ENCODE measurements at regions not wholly inside any gene's neighbourhood (a gene's known extent, or its start where the extent isn't known, plus 50 kb on each side); places are given as distances from the start of the nearest gene placed in this dataset.

DNA sequence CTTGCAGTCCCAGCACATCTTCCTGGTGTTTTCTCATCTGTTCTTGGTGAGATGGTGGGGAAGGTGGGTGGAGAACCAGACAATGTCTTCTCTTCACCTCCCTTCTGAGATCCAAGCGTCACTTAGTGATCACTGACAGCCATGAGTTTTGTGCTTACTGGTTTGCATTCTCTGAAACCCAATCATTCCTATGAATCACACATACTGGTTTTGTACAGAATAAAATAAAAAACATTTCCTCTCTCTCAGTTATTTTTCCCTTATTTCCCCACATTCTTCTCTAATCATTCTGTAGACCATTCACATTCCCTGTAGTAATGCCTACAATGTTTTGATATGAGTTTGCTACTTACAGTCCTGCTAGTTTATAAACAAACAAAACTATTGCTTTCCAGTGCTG is 143.8 kb upstream of the SLC13A1 start:
- H3K14ac ChIP-seq (replicated peaks; ENCODE audit: low read depth, low read length): no peak overlapping the region
- H3K4me3 ChIP-seq (ENCODE audit: insufficient read depth, low read depth, low read length): no peak overlapping the region
- H2BK5ac ChIP-seq (ENCODE audit: low read depth, low read length, poor library complexity, severe bottlenecking): no peak overlapping the region
- no peak overlapping the region for H4K5ac ChIP-seq (ENCODE audit: low read depth, low read length)
- H2AFZ ChIP-seq (replicated peaks; ENCODE audit: low read length, poor library complexity): no peak overlapping the region
- intact Hi-C loops (cut with micrococcal nuclease): no loop called here
- no peak overlapping the region for H3K56ac ChIP-seq (ENCODE audit: extremely low read depth, insufficient read depth, low read length)
- no peak overlapping the region for H3K27ac ChIP-seq (ENCODE audit: insufficient read depth, low read length)
- H3K9me3 ChIP-seq (ENCODE audit: control insufficient read depth, insufficient read depth, low read length): peaks cover 5% of the 10 kb centered on the region; the same call in 1 of the 2 replicates
- ATAC-seq (ENCODE audit: low read depth): no peak
- H2BK20ac ChIP-seq (ENCODE audit: low read depth, low read length): no peak overlapping the region
- no peak overlapping the region for H4K8ac ChIP-seq (ENCODE audit: low read depth in 2 of 2, low read length in 2 of 2)
- H3K9me1 ChIP-seq (ENCODE audit: insufficient read depth, low read length): no peaks in the 10 kb centered on the region
- H3K4me1 ChIP-seq (ENCODE audit: control insufficient read depth, insufficient read depth, low read length): no peaks in the 10 kb centered on the region
- POLR2A ChIA-PET (ENCODE audit: unreplicated experiment): no interaction called here
- no peak overlapping the region for H3K4ac ChIP-seq (ENCODE audit: low read depth, low read length)
- no peaks in the 10 kb centered on the region for H3K79me1 ChIP-seq (ENCODE audit: low read depth in 1 of 2, low read length in 2 of 2)
- H4K91ac ChIP-seq (ENCODE audit: insufficient read depth, low read depth, low read length): no peak overlapping the region
- WGBS, 2 experiments (ENCODE audit: extremely low coverage in 2 of 2, insufficient read length in 1 of 2): no CpG with 5 or more reads among the region's 1 CpG
- no peak overlapping the region for H3K23ac ChIP-seq (ENCODE audit: low read depth, low read length)
- no peak for TF ChIP-seq POLR2A (IDR thresholded peaks at IDR 0.05; ENCODE audit: low read depth, low read length)
- TF ChIP-seq, protein P1, sequence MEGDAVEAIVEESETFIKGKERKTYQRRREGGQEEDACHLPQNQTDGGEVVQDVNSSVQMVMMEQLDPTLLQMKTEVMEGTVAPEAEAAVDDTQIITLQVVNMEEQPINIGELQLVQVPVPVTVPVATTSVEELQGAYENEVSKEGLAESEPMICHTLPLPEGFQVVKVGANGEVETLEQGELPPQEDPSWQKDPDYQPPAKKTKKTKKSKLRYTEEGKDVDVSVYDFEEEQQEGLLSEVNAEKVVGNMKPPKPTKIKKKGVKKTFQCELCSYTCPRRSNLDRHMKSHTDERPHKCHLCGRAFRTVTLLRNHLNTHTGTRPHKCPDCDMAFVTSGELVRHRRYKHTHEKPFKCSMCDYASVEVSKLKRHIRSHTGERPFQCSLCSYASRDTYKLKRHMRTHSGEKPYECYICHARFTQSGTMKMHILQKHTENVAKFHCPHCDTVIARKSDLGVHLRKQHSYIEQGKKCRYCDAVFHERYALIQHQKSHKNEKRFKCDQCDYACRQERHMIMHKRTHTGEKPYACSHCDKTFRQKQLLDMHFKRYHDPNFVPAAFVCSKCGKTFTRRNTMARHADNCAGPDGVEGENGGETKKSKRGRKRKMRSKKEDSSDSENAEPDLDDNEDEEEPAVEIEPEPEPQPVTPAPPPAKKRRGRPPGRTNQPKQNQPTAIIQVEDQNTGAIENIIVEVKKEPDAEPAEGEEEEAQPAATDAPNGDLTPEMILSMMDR (conservative IDR thresholded peaks at IDR 0.05; ENCODE audit: low read depth, low read length): no peak
- TF ChIP-seq MXI1 (IDR thresholded peaks at IDR 0.05; ENCODE audit: borderline replicate concordance, low read depth, low read length): no peak
- no peak for TF ChIP-seq BHLHE40 (IDR thresholded peaks at IDR 0.05; ENCODE audit: low read depth, low read length)
- no peak for TF ChIP-seq RAD21 (IDR thresholded peaks at IDR 0.05; ENCODE audit: low read length)
- no peak for TF ChIP-seq CEBPB (IDR thresholded peaks at IDR 0.05; ENCODE audit: low read depth, low read length)
- TF ChIP-seq MAZ (IDR thresholded peaks at IDR 0.05; ENCODE audit: borderline replicate concordance, low read depth, low read length): no peak
- no peak for TF ChIP-seq FOS (IDR thresholded peaks at IDR 0.05; ENCODE audit: low read depth, low read length)
- no peak for DNase-seq
- no peaks in the 10 kb centered on the region for H4K20me1 ChIP-seq (ENCODE audit: insufficient read depth, low read length)
- H3K36me3 ChIP-seq (ENCODE audit: control insufficient read depth, insufficient read depth, low read length): no peaks in the 10 kb centered on the region
- H2BK120ac ChIP-seq (ENCODE audit: low read depth, low read length): no peak overlapping the region
- H3K9ac ChIP-seq (ENCODE audit: low read depth, low read length): no peak overlapping the region
- H2BK15ac ChIP-seq (ENCODE audit: low read depth, low read length): no peak overlapping the region
- in situ Hi-C loops (cut with MboI; ENCODE audit: low sequenced_read_pairs): no loop called here
- CTCF ChIA-PET: no interaction called here
- dilution Hi-C loops (cut with HindIII; ENCODE audit: low sequenced_read_pairs, unreplicated experiment): no loop called here
- BruUV-seq (replicated peaks): no TSS peak
- no peak overlapping the region for H3K18ac ChIP-seq (ENCODE audit: low read depth, low read length)
- H3K27me3 ChIP-seq (ENCODE audit: control insufficient read depth, insufficient read depth, low read length): no peaks in the 10 kb centered on the region
- no peak overlapping the region for H2AK9ac ChIP-seq (replicated peaks; ENCODE audit: low read depth, low read length, poor library complexity)
- no peak overlapping the region for H3K4me2 ChIP-seq (ENCODE audit: low read depth, low read length)
- H2AK5ac ChIP-seq (ENCODE audit: low read depth, low read length): no peak overlapping the region
